ENCODE measurements at regions not wholly inside any gene's neighbourhood (a gene's known extent, or its start where the extent isn't known, plus 50 kb on each side); places are given as distances from the start of the nearest gene placed in this dataset.

DNA sequence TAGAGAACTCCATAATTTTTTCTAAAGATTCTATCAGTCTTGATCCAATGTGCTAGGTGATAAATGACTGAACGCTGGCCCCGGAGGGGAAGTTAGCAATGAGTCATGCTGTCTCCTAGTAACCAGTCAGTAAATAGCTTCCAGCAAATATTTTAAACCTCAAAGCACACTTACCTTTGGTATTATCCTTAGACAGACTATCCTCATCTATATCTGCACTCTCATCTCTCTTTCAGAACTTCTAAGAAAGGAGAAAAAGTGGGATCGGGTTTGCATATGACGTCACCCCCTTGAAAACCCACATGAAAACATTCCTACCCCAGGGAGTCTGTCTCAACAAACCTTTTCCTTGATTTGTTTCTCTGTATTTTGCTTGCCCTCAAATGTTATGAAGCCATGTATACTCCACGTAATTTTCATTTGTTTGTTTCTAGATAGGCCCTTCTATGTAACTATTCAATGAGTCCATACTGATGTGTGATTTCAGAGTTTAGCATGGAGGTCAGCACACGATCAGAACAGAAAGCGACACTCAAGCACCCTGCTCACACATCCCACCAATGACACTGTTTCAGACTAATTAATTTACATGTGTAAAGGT, 174.9 kb upstream of the NRP1 start:
- no peak overlapping the region for H3K4me3 ChIP-seq (ENCODE audit: low read length)
- H3K27me3 ChIP-seq (ENCODE audit: control insufficient read depth, low read length), result no peaks in the 10 kb centered on the region
- H3K79me2 ChIP-seq (ENCODE audit: control insufficient read depth, low read length), result no peaks in the 10 kb centered on the region
- TF ChIP-seq EZH2phosphoT487 (IDR thresholded peaks at IDR 0.05; ENCODE audit: borderline replicate concordance, low read length), result no peak
- TF ChIP-seq, protein P1, sequence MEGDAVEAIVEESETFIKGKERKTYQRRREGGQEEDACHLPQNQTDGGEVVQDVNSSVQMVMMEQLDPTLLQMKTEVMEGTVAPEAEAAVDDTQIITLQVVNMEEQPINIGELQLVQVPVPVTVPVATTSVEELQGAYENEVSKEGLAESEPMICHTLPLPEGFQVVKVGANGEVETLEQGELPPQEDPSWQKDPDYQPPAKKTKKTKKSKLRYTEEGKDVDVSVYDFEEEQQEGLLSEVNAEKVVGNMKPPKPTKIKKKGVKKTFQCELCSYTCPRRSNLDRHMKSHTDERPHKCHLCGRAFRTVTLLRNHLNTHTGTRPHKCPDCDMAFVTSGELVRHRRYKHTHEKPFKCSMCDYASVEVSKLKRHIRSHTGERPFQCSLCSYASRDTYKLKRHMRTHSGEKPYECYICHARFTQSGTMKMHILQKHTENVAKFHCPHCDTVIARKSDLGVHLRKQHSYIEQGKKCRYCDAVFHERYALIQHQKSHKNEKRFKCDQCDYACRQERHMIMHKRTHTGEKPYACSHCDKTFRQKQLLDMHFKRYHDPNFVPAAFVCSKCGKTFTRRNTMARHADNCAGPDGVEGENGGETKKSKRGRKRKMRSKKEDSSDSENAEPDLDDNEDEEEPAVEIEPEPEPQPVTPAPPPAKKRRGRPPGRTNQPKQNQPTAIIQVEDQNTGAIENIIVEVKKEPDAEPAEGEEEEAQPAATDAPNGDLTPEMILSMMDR (IDR thresholded peaks at IDR 0.05; ENCODE audit: low read depth, low read length, poor library complexity, severe bottlenecking), result no peak
- no peaks in the 10 kb centered on the region for H3K4me1 ChIP-seq (ENCODE audit: control insufficient read depth, low read length)
- H3K9me3 ChIP-seq (ENCODE audit: control insufficient read depth, insufficient read depth, low read length), result no peaks in the 10 kb centered on the region
- H3K9me2 ChIP-seq (replicated peaks; ENCODE audit: control insufficient read depth, low read length), result no peaks in the 10 kb centered on the region
- H4K20me1 ChIP-seq (ENCODE audit: control insufficient read depth, insufficient read depth, low read depth, low read length), result no peaks in the 10 kb centered on the region
- no peak overlapping the region for H3K4me2 ChIP-seq (ENCODE audit: low read length)
- H3K27ac ChIP-seq (ENCODE audit: low read depth, low read length), result no peak overlapping the region
- H3F3A ChIP-seq (ENCODE audit: control insufficient read depth, insufficient read depth), result no peaks in the 10 kb centered on the region
- H3K36me3 ChIP-seq (ENCODE audit: control insufficient read depth, low read length), result no peaks in the 10 kb centered on the region

DNA sequence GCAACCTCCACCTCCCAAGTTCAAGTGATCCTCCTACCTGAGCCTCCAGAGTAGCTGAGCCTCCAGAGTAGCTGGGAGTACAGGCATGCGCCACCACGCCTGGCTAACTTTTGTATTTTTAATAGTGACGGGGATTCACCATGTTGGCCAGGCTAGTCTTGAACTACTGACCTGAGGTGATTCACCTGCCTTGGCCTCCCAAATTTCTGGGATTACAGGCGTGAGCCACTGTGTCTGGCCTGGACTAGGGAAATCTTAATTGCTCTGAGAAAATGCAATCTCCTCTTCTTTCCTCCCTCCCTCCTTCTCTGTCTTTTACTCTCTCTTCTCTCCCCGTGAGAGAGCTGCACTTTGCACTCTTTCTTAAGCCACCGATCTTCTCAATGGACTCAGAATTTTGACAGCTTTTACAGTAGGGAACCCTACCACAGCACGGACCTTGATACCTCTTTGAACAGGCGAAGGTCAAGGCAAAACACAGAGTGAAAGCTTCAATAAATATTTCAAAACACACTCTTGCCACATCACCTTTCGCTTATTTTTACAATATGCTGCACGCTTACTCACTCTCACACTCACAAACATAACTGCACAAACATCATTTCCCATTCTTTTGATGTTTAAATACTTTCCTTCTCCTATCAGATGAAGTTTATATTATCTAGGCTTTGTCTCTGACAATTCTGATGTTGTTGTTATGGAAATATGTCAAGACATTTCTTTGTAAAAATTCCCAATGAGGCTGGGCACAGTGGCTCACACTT, 173.4 kb upstream of the NRP1 start:
- no peaks in the 10 kb centered on the region for H3F3A ChIP-seq (ENCODE audit: control insufficient read depth, insufficient read depth)
- H3K4me2 ChIP-seq (ENCODE audit: low read length), result no peak overlapping the region
- no peak for TF ChIP-seq EZH2phosphoT487 (IDR thresholded peaks at IDR 0.05; ENCODE audit: borderline replicate concordance, low read length)
- TF ChIP-seq, protein P1 (IDR thresholded peaks at IDR 0.05; ENCODE audit: low read depth, low read length, poor library complexity, severe bottlenecking), result no peak
- no peaks in the 10 kb centered on the region for H3K4me1 ChIP-seq (ENCODE audit: control insufficient read depth, low read length)
- no peak overlapping the region for H3K4me3 ChIP-seq (ENCODE audit: low read length)
- no peaks in the 10 kb centered on the region for H3K79me2 ChIP-seq (ENCODE audit: control insufficient read depth, low read length)
- no peaks in the 10 kb centered on the region for H3K9me2 ChIP-seq (replicated peaks; ENCODE audit: control insufficient read depth, low read length)
- no peaks in the 10 kb centered on the region for H3K36me3 ChIP-seq (ENCODE audit: control insufficient read depth, low read length)
- no peaks in the 10 kb centered on the region for H3K27me3 ChIP-seq (ENCODE audit: control insufficient read depth, low read length)
- no peaks in the 10 kb centered on the region for H3K9me3 ChIP-seq (ENCODE audit: control insufficient read depth, insufficient read depth, low read length)
- H3K27ac ChIP-seq (ENCODE audit: low read depth, low read length), result no peak overlapping the region
- H4K20me1 ChIP-seq (ENCODE audit: control insufficient read depth, insufficient read depth, low read depth, low read length), result no peaks in the 10 kb centered on the region

DNA sequence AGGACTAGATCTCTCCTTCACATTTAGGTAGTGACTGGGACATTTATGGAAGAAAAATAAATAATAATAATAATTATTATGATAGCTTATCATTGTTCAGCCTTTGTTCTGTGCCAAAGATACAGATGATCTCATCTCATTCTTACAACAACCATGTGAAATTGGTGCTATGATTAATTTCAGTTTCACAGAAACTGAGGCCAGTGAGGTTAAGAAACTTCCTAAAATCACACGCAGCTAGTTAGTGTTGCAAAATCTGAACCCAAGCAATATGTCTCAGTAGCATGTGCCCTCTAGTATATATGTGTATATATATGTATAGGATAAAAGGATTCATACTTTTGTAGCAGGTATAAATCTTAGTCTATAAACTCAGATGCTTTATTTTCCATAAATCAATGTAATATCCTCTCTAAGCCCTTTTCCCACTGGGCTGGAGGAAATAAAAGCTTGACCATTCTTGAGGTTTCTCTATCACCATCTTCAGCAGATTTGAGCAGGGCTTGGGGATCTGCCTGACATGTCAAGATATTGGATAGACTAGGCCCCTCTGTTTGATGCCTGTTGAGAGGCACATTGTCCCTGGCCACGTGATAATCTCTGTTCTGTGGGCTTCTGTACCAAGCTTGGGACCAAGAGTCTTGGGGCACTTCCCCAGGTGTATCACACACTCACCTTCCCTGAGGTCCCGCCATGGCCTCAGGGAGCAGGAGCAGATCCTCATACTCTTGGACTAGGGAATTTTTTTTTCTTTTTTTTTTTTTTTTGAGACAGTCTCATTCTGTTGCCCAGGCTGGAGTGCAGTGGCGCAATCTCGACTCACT, 172.6 kb upstream of the NRP1 start:
- Histone ChIP-seq H3K36me3 (ENCODE audit: control insufficient read depth, low read length) (no peaks in the 10 kb centered on the region), H3K9me2 (replicated peaks; ENCODE audit: control insufficient read depth, low read length) (no peaks in the 10 kb centered on the region), H3K4me3 (ENCODE audit: low read length) (no peak overlapping the region), H4K20me1 (ENCODE audit: control insufficient read depth, insufficient read depth, low read depth, low read length) (no peaks in the 10 kb centered on the region), H3K27me3 (ENCODE audit: control insufficient read depth, low read length) (no peaks in the 10 kb centered on the region), H3K9me3 (ENCODE audit: control insufficient read depth, insufficient read depth, low read length) (no peaks in the 10 kb centered on the region), H3K4me1 (ENCODE audit: control insufficient read depth, low read length) (no peaks in the 10 kb centered on the region), H3K27ac (ENCODE audit: low read depth, low read length) (no peak overlapping the region), H3F3A (ENCODE audit: control insufficient read depth, insufficient read depth) (no peaks in the 10 kb centered on the region), H3K79me2 (ENCODE audit: control insufficient read depth, low read length) (no peaks in the 10 kb centered on the region), H3K4me2 (ENCODE audit: low read length) (no peak overlapping the region)
- TF ChIP-seq EZH2phosphoT487 (IDR thresholded peaks at IDR 0.05; ENCODE audit: borderline replicate concordance, low read length), result no peak
- TF ChIP-seq, protein P1 (IDR thresholded peaks at IDR 0.05; ENCODE audit: low read depth, low read length, poor library complexity, severe bottlenecking), result no peak
